Osteoblast (primary cell): ENCODE measurements at regions not wholly inside any gene's neighbourhood (a gene's known extent, or its start where the extent isn't known, plus 50 kb on each side); places are given as distances from the start of the nearest gene placed in this dataset.
A peak's percentile ranks its signal among the peaks of the same experiment; 100 is the strongest.

Experiments
- DNase-seq: peaks from one replicate; pipeline ENCODE4 v3.0.0; 2011; ENCODE audit warnings: low spot score, mixed read lengths; ENCODE audit not compliant: insufficient read length; ENCODE audit errors: missing footprints
- H2AFZ ChIP-seq: 2 replicates; pipeline ENCODE4 v1.6.0; 2011; ENCODE audit warnings: mild to moderate bottlenecking, low read length
- H3K27ac ChIP-seq: 2 replicates; pipeline ENCODE4 v1.5.1; 2011; ENCODE audit warnings: mild to moderate bottlenecking, low read depth, low read length, moderate library complexity
- H3K27me3 ChIP-seq: 2 replicates; pipeline ENCODE4 v1.6.0; 2012; ENCODE audit warnings: mild to moderate bottlenecking, control low read depth, inconsistent platforms, low read length, moderate library complexity; ENCODE audit not compliant: insufficient read depth
- H3K36me3 ChIP-seq: 2 replicates; pipeline ENCODE4 v1.5.1; 2011; ENCODE audit warnings: mild to moderate bottlenecking, low read length, control low read depth, moderate library complexity; ENCODE audit not compliant: insufficient read depth
- H3K4me1 ChIP-seq: 2 replicates; pipeline ENCODE4 v1.5.1; 2011; ENCODE audit warnings: mild to moderate bottlenecking, low read length, control low read depth, moderate library complexity; ENCODE audit not compliant: insufficient read depth
- H3K4me2 ChIP-seq: 2 replicates; pipeline ENCODE4 v1.6.0; 2011; ENCODE audit warnings: mild to moderate bottlenecking, low read length; ENCODE audit not compliant: insufficient read depth
- H3K4me3 ChIP-seq: fragments of 200-600 bp; sonication (generic); 3 replicates; pipeline ENCODE4 v1.5.1; 2012; ENCODE audit warnings: mild to moderate bottlenecking, low read length, inconsistent platforms; ENCODE audit not compliant: insufficient read depth
- H3K79me2 ChIP-seq: 2 replicates; pipeline ENCODE4 v1.6.0; 2012; ENCODE audit warnings: mild to moderate bottlenecking, low read length, control low read depth, inconsistent platforms; ENCODE audit not compliant: insufficient read depth
- H3K9me3 ChIP-seq: 2 replicates; pipeline ENCODE4 v1.5.1; 2011; ENCODE audit warnings: low read depth, low read length, control low read depth
- H4K20me1 ChIP-seq: 2 replicates; pipeline ENCODE4 v1.6.0; 2012; ENCODE audit warnings: mild to moderate bottlenecking, low read length, control low read depth; ENCODE audit not compliant: insufficient read depth
- TF ChIP-seq, protein P1 (sequence below): IDR thresholded peaks from 2 replicates; pipeline ENCODE4 v1.5.1; 2011; ENCODE audit warnings: mild to moderate bottlenecking, low read depth, low read length, moderate library complexity; ENCODE audit errors: extremely low read depth

DNA sequence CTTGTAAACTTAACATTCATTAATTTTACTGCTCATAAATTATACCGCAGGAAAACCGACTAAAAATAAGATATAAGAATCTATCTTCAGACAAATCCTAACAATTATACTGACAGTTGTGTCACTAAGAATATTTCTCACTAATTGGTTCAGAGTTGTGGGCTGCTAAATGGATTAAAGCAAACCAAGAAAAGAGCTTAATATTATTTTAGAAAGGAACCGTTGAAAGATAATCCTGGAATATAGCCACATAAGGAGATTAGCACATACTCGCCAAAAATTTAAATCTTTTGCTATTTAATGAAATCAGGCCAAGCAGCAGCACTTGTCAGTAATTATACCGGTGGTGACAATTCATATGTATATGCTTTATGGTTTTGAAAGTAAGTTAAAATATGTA, 132.8 kb downstream of the SLIT2 start:
- H3K4me2 ChIP-seq: no peak overlapping the region
- peaks cover 5% of the 10 kb centered on the region for H3K4me1 ChIP-seq

DNA sequence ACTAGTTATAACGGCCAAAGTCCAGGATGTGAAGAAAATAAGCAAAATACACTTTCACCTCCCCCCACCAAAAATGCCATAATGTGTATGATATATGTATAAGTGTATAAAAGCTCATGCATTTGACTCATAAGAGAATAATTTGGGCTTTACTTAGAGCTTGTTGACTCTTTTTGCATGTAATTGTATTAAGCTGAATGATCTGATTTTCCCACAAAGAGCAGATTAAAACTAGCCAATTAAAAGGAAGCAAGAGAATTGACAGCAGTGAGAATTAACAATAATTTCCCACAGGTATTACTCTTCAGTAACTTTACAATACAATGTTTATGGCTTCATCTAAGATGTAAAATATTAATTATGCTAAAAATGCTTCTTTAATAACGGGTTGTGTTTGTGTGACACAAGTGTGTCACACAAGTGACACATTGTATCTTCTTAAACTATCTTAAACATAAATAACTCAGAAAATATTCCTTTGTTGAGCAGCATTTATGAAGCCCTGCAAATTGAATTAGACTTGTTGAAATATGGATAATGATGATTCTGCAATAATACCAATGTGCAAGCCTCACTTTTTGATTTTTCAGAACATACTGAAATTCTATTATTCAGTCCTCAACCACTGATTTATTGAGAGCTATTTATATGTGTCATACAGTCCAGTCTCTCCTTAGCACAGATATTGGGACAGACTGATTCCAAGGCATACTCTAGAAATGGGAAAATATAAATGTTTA, 134.5 kb downstream of the SLIT2 start:
- Histone ChIP-seq H3K79me2 (peaks cover 4% of the 10 kb centered on the region), H3K36me3 (no peaks in the 10 kb centered on the region), H2AFZ (no peak overlapping the region), H3K4me3 (no peak overlapping the region), H3K27ac (no peak overlapping the region), H3K9me3 (no peaks in the 10 kb centered on the region), H3K4me1 (peaks cover 11% of the 10 kb centered on the region), H3K27me3 (no peaks in the 10 kb centered on the region), H4K20me1 (no peaks in the 10 kb centered on the region), H3K4me2 (no peak overlapping the region)
- DNase-seq: no peak
- TF ChIP-seq, protein P1, sequence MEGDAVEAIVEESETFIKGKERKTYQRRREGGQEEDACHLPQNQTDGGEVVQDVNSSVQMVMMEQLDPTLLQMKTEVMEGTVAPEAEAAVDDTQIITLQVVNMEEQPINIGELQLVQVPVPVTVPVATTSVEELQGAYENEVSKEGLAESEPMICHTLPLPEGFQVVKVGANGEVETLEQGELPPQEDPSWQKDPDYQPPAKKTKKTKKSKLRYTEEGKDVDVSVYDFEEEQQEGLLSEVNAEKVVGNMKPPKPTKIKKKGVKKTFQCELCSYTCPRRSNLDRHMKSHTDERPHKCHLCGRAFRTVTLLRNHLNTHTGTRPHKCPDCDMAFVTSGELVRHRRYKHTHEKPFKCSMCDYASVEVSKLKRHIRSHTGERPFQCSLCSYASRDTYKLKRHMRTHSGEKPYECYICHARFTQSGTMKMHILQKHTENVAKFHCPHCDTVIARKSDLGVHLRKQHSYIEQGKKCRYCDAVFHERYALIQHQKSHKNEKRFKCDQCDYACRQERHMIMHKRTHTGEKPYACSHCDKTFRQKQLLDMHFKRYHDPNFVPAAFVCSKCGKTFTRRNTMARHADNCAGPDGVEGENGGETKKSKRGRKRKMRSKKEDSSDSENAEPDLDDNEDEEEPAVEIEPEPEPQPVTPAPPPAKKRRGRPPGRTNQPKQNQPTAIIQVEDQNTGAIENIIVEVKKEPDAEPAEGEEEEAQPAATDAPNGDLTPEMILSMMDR: no peak

More for the DNA sequence above, 132.8 kb downstream of the SLIT2 start:
- no peaks in the 10 kb centered on the region for H4K20me1 ChIP-seq
- no peaks in the 10 kb centered on the region for H3K27me3 ChIP-seq
- H3K36me3 ChIP-seq: no peaks in the 10 kb centered on the region
- TF ChIP-seq, protein P1: no peak
- DNase-seq: no peak
- H2AFZ ChIP-seq: no peak overlapping the region
- H3K4me3 ChIP-seq: no peak overlapping the region
- peaks cover 6% of the 10 kb centered on the region for H3K79me2 ChIP-seq
- no peaks in the 10 kb centered on the region for H3K9me3 ChIP-seq
- H3K27ac ChIP-seq: no peak overlapping the region

DNA sequence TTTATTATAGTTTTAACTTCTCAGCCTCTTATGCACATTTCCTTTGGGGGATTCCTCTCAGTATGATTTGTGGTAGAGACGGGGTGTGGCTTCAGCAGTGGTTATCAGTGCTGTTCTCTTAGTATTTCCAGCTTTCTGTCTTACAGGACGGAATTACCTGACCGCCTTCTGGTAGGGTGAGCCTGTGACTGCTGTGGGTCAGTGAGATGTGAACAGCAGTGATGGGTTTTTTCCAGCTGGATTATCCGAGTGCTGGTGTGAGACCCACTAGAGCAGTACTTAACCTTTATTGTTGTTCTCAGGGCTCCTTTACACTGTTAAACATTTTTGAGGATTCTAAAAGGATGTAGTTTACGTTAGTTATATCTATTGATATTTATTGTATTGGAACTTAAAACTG, 135.2 kb downstream of the SLIT2 start:
- Histone ChIP-seq H2AFZ (no peak overlapping the region), H3K4me2 (no peak overlapping the region), H3K27ac (no peak overlapping the region), H3K79me2 (peaks cover 6% of the 10 kb centered on the region), H3K27me3 (no peaks in the 10 kb centered on the region), H3K4me1 (peaks cover 19% of the 10 kb centered on the region), H3K4me3 (no peak overlapping the region), H4K20me1 (no peaks in the 10 kb centered on the region), H3K36me3 (no peaks in the 10 kb centered on the region), H3K9me3 (no peaks in the 10 kb centered on the region)
- no peak for DNase-seq
- TF ChIP-seq, protein P1: no peak

DNA sequence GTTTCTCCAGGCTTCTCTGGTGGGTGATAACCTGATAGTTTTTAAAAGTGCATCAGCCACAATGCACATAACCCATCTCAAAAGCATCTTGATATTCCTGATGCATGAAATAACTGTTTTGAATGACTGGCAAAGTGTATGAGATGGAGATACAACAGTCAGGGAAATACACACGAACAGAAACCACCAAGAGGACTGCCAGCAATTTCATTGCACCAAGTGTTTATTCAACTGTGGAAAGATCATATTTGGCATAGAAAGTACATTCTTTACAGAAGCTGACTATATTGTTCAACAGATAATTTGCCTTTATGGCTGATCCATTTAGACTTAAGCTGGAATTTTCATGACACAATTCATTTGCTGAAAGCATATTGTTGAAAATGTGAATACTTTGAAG, 139.5 kb downstream of the SLIT2 start:
- DNase-seq: no peak
- TF ChIP-seq, protein P1: no peak
- Histone ChIP-seq H3K4me3 (no peak overlapping the region), H3K79me2 (peaks cover 15% of the 10 kb centered on the region), H3K36me3 (no peaks in the 10 kb centered on the region), H3K9me3 (no peaks in the 10 kb centered on the region), H3K4me2 (peak overlapping the region; percentile 14), H2AFZ (no peak overlapping the region), H4K20me1 (no peaks in the 10 kb centered on the region), H3K27me3 (no peaks in the 10 kb centered on the region), H3K27ac (peak overlapping the region; percentile 45), H3K4me1 (peaks cover 32% of the 10 kb centered on the region)
